ENCODE measurements at regions not wholly inside any gene's neighbourhood (a gene's known extent, or its start where the extent isn't known, plus 50 kb on each side); places are given as distances from the start of the nearest gene placed in this dataset.

GRCh38 chr3:70740071-70740470 lies 427.6 kb upstream of the MDFIC2 start:
- Histone ChIP-seq H3K36me3 (ENCODE audit: control insufficient read depth, insufficient read depth, low read length) (no peaks in the 10 kb centered on the region), H3K9ac (ENCODE audit: low read depth, low read length) (no peak overlapping the region), H3K27me3 (ENCODE audit: control insufficient read depth, insufficient read depth, low read length) (no peaks in the 10 kb centered on the region)

GRCh38 chr3:70738291-70738681 lies 425.8 kb upstream of the MDFIC2 start:
- Histone ChIP-seq H3K4me3 (ENCODE audit: low read depth, low read length) (no peak overlapping the region), H3K27ac (ENCODE audit: low read depth, low read length) (no peak overlapping the region), H3K4me1 (ENCODE audit: control insufficient read depth, insufficient read depth, low read length) (peaks cover 5% of the 10 kb centered on the region; the same call in 1 of the 2 replicates), H3K9me3 (ENCODE audit: control insufficient read depth, insufficient read depth, low read length) (no peaks in the 10 kb centered on the region), H3K9ac (ENCODE audit: low read depth, low read length) (no peak overlapping the region), H3K27me3 (ENCODE audit: control insufficient read depth, insufficient read depth, low read length) (no peaks in the 10 kb centered on the region), H3K36me3 (ENCODE audit: control insufficient read depth, insufficient read depth, low read length) (no peaks in the 10 kb centered on the region)

More at GRCh38 chr3:70740071-70740470, 427.6 kb upstream of the MDFIC2 start:
- Histone ChIP-seq H3K27ac (ENCODE audit: low read depth, low read length) (no peak overlapping the region), H3K4me3 (ENCODE audit: low read depth, low read length) (no peak overlapping the region), H3K4me1 (ENCODE audit: control insufficient read depth, insufficient read depth, low read length) (peaks cover 5% of the 10 kb centered on the region; the same call in 1 of the 2 replicates), H3K9me3 (ENCODE audit: control insufficient read depth, insufficient read depth, low read length) (no peaks in the 10 kb centered on the region)

- Histone ChIP-seq H3K27ac (ENCODE audit: low read depth, low read length) (no peak overlapping the region), H3K27me3 (ENCODE audit: control insufficient read depth, insufficient read depth, low read length) (no peaks in the 10 kb centered on the region), H3K9me3 (ENCODE audit: control insufficient read depth, insufficient read depth, low read length) (no peaks in the 10 kb centered on the region), H3K4me3 (ENCODE audit: low read depth, low read length) (no peak overlapping the region), H3K4me1 (ENCODE audit: control insufficient read depth, insufficient read depth, low read length) (peaks cover 5% of the 10 kb centered on the region; the same call in 1 of the 2 replicates), H3K36me3 (ENCODE audit: control insufficient read depth, insufficient read depth, low read length) (no peaks in the 10 kb centered on the region), H3K9ac (ENCODE audit: low read depth, low read length) (no peak overlapping the region)
Observed at GRCh38 chr3:70737666-70738290, 425.3 kb upstream of the MDFIC2 start.

- no peaks in the 10 kb centered on the region for H3K9me3 ChIP-seq (ENCODE audit: control insufficient read depth, insufficient read depth, low read length)
- H3K4me1 ChIP-seq (ENCODE audit: control insufficient read depth, insufficient read depth, low read length), result peaks cover 20% of the 10 kb centered on the region
- H3K4me3 ChIP-seq (ENCODE audit: low read depth, low read length), result no peak overlapping the region
- no peak overlapping the region for H3K9ac ChIP-seq (ENCODE audit: low read depth, low read length)
- no peaks in the 10 kb centered on the region for H3K27me3 ChIP-seq (ENCODE audit: control insufficient read depth, insufficient read depth, low read length)
- no peaks in the 10 kb centered on the region for H3K36me3 ChIP-seq (ENCODE audit: control insufficient read depth, insufficient read depth, low read length)
- no peak overlapping the region for H3K27ac ChIP-seq (ENCODE audit: low read depth, low read length)
Observed at GRCh38 chr3:70736009-70736408, 423.6 kb upstream of the MDFIC2 start.

- H3K9ac ChIP-seq (ENCODE audit: low read depth, low read length), result no peak overlapping the region
- H3K27ac ChIP-seq (ENCODE audit: low read depth, low read length), result no peak overlapping the region
- no peak overlapping the region for H3K4me3 ChIP-seq (ENCODE audit: low read depth, low read length)
- no peaks in the 10 kb centered on the region for H3K9me3 ChIP-seq (ENCODE audit: control insufficient read depth, insufficient read depth, low read length)
- H3K27me3 ChIP-seq (ENCODE audit: control insufficient read depth, insufficient read depth, low read length), result no peaks in the 10 kb centered on the region
- peaks cover 23% of the 10 kb centered on the region for H3K4me1 ChIP-seq (ENCODE audit: control insufficient read depth, insufficient read depth, low read length)
- no peaks in the 10 kb centered on the region for H3K36me3 ChIP-seq (ENCODE audit: control insufficient read depth, insufficient read depth, low read length)
Observed at GRCh38 chr3:70734756-70735155, 422.3 kb upstream of the MDFIC2 start.

GRCh38 chr3:70731046-70731445 lies 418.6 kb upstream of the MDFIC2 start:
- H3K9ac ChIP-seq (ENCODE audit: low read depth, low read length), result no peak overlapping the region
- H3K36me3 ChIP-seq (ENCODE audit: control insufficient read depth, insufficient read depth, low read length), result no peaks in the 10 kb centered on the region
- H3K9me3 ChIP-seq (ENCODE audit: control insufficient read depth, insufficient read depth, low read length), result no peaks in the 10 kb centered on the region

GRCh38 chr3:70729845-70730244 lies 417.4 kb upstream of the MDFIC2 start:
- H3K27ac ChIP-seq (ENCODE audit: low read depth, low read length), result no peak overlapping the region
- no peak overlapping the region for H3K4me3 ChIP-seq (ENCODE audit: low read depth, low read length)
- peaks cover 37% of the 10 kb centered on the region for H3K4me1 ChIP-seq (ENCODE audit: control insufficient read depth, insufficient read depth, low read length)
- H3K9me3 ChIP-seq (ENCODE audit: control insufficient read depth, insufficient read depth, low read length), result no peaks in the 10 kb centered on the region
- H3K36me3 ChIP-seq (ENCODE audit: control insufficient read depth, insufficient read depth, low read length), result no peaks in the 10 kb centered on the region
- no peaks in the 10 kb centered on the region for H3K27me3 ChIP-seq (ENCODE audit: control insufficient read depth, insufficient read depth, low read length)
- no peak overlapping the region for H3K9ac ChIP-seq (ENCODE audit: low read depth, low read length)

More at GRCh38 chr3:70731046-70731445, 418.6 kb upstream of the MDFIC2 start:
- peaks cover 37% of the 10 kb centered on the region for H3K4me1 ChIP-seq (ENCODE audit: control insufficient read depth, insufficient read depth, low read length)
- no peak overlapping the region for H3K27ac ChIP-seq (ENCODE audit: low read depth, low read length)
- H3K4me3 ChIP-seq (ENCODE audit: low read depth, low read length), result no peak overlapping the region
- H3K27me3 ChIP-seq (ENCODE audit: control insufficient read depth, insufficient read depth, low read length), result no peaks in the 10 kb centered on the region

GRCh38 chr3:70728311-70728710 lies 415.9 kb upstream of the MDFIC2 start:
- H3K27ac ChIP-seq (ENCODE audit: low read depth, low read length), result no peak overlapping the region
- peaks cover 37% of the 10 kb centered on the region for H3K4me1 ChIP-seq (ENCODE audit: control insufficient read depth, insufficient read depth, low read length)
- no peaks in the 10 kb centered on the region for H3K27me3 ChIP-seq (ENCODE audit: control insufficient read depth, insufficient read depth, low read length)
- H3K36me3 ChIP-seq (ENCODE audit: control insufficient read depth, insufficient read depth, low read length), result no peaks in the 10 kb centered on the region
- no peak overlapping the region for H3K4me3 ChIP-seq (ENCODE audit: low read depth, low read length)
- H3K9me3 ChIP-seq (ENCODE audit: control insufficient read depth, insufficient read depth, low read length), result no peaks in the 10 kb centered on the region
- H3K9ac ChIP-seq (ENCODE audit: low read depth, low read length), result no peak overlapping the region

- Histone ChIP-seq H3K9ac (ENCODE audit: low read depth, low read length) (no peak overlapping the region), H3K4me3 (ENCODE audit: low read depth, low read length) (no peak overlapping the region), H3K27me3 (ENCODE audit: control insufficient read depth, insufficient read depth, low read length) (no peaks in the 10 kb centered on the region), H3K27ac (ENCODE audit: low read depth, low read length) (no peak overlapping the region), H3K4me1 (ENCODE audit: control insufficient read depth, insufficient read depth, low read length) (peaks cover 32% of the 10 kb centered on the region), H3K9me3 (ENCODE audit: control insufficient read depth, insufficient read depth, low read length) (no peaks in the 10 kb centered on the region), H3K36me3 (ENCODE audit: control insufficient read depth, insufficient read depth, low read length) (no peaks in the 10 kb centered on the region)
Observed at GRCh38 chr3:70726961-70727360, 414.5 kb upstream of the MDFIC2 start.

- Histone ChIP-seq H3K4me3 (ENCODE audit: low read depth, low read length) (no peak overlapping the region), H3K9ac (ENCODE audit: low read depth, low read length) (no peak overlapping the region), H3K36me3 (ENCODE audit: control insufficient read depth, insufficient read depth, low read length) (no peaks in the 10 kb centered on the region), H3K27me3 (ENCODE audit: control insufficient read depth, insufficient read depth, low read length) (no peaks in the 10 kb centered on the region), H3K27ac (ENCODE audit: low read depth, low read length) (no peak overlapping the region), H3K9me3 (ENCODE audit: control insufficient read depth, insufficient read depth, low read length) (no peaks in the 10 kb centered on the region), H3K4me1 (ENCODE audit: control insufficient read depth, insufficient read depth, low read length) (peaks cover 25% of the 10 kb centered on the region)
Observed at GRCh38 chr3:70726096-70726938, 413.9 kb upstream of the MDFIC2 start.

GRCh38 chr3:70722018-70722417 lies 409.6 kb upstream of the MDFIC2 start:
- no peak overlapping the region for H3K4me3 ChIP-seq (ENCODE audit: low read depth, low read length)
- H3K4me1 ChIP-seq (ENCODE audit: control insufficient read depth, insufficient read depth, low read length), result peaks cover 1% of the 10 kb centered on the region
- no peaks in the 10 kb centered on the region for H3K9me3 ChIP-seq (ENCODE audit: control insufficient read depth, insufficient read depth, low read length)
- H3K36me3 ChIP-seq (ENCODE audit: control insufficient read depth, insufficient read depth, low read length), result no peaks in the 10 kb centered on the region
- no peak overlapping the region for H3K27ac ChIP-seq (ENCODE audit: low read depth, low read length)
- H3K9ac ChIP-seq (ENCODE audit: low read depth, low read length), result no peak overlapping the region
- H3K27me3 ChIP-seq (ENCODE audit: control insufficient read depth, insufficient read depth, low read length), result no peaks in the 10 kb centered on the region
